Kidney epithelial cell (primary cell): ENCODE measurements at regions not wholly inside any gene's neighbourhood (a gene's known extent, or its start where the extent isn't known, plus 50 kb on each side); places are given as distances from the start of the nearest gene placed in this dataset.

Experiments
- DNase-seq: peaks from one replicate; pipeline ENCODE4 v3.0.0-alpha.2; 2010; ENCODE audit warnings: low read depth
- H3K27me3 ChIP-seq: 2 replicates; pipeline ENCODE4 v1.6.0; 2011; ENCODE audit warnings: low read length; ENCODE audit not compliant: control insufficient read depth, insufficient read depth
- H3K36me3 ChIP-seq: 2 replicates; pipeline ENCODE4 v1.5.1; 2011; ENCODE audit warnings: low read length; ENCODE audit not compliant: control insufficient read depth, insufficient read depth
- H3K4me3 ChIP-seq: 2 replicates; pipeline ENCODE4 v1.5.1; 2011; ENCODE audit warnings: low read depth, mild to moderate bottlenecking, control low read depth, low read length
- TF ChIP-seq, protein P1 (sequence below): IDR thresholded peaks from 2 replicates; pipeline ENCODE4 v1.5.1; 2011; ENCODE audit warnings: mild to moderate bottlenecking, moderate library complexity, low read length, control low read depth, inconsistent platforms; ENCODE audit not compliant: insufficient read depth, poor library complexity, severe bottlenecking

GRCh38 chr4:24252121-24252520 is 332.2 kb downstream of the DHX15 start:
- TF ChIP-seq, protein P1, sequence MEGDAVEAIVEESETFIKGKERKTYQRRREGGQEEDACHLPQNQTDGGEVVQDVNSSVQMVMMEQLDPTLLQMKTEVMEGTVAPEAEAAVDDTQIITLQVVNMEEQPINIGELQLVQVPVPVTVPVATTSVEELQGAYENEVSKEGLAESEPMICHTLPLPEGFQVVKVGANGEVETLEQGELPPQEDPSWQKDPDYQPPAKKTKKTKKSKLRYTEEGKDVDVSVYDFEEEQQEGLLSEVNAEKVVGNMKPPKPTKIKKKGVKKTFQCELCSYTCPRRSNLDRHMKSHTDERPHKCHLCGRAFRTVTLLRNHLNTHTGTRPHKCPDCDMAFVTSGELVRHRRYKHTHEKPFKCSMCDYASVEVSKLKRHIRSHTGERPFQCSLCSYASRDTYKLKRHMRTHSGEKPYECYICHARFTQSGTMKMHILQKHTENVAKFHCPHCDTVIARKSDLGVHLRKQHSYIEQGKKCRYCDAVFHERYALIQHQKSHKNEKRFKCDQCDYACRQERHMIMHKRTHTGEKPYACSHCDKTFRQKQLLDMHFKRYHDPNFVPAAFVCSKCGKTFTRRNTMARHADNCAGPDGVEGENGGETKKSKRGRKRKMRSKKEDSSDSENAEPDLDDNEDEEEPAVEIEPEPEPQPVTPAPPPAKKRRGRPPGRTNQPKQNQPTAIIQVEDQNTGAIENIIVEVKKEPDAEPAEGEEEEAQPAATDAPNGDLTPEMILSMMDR: no peak
- H3K27me3 ChIP-seq: no peaks in the 10 kb centered on the region
- no peaks in the 10 kb centered on the region for H3K36me3 ChIP-seq
- no peak for DNase-seq
- H3K4me3 ChIP-seq: no peak overlapping the region

GRCh38 chr4:24251589-24251988 is 332.8 kb downstream of the DHX15 start:
- DNase-seq: no peak
- no peaks in the 10 kb centered on the region for H3K27me3 ChIP-seq
- H3K4me3 ChIP-seq: no peak overlapping the region

GRCh38 chr4:24249972-24250371 is 334.4 kb downstream of the DHX15 start:
- no peak for DNase-seq
- Histone ChIP-seq H3K36me3 (no peaks in the 10 kb centered on the region), H3K27me3 (no peaks in the 10 kb centered on the region), H3K4me3 (no peak overlapping the region)
- TF ChIP-seq, protein P1: no peak

More at GRCh38 chr4:24251589-24251988, 332.8 kb downstream of the DHX15 start:
- TF ChIP-seq, protein P1: no peak
- H3K36me3 ChIP-seq: no peaks in the 10 kb centered on the region

DNA sequence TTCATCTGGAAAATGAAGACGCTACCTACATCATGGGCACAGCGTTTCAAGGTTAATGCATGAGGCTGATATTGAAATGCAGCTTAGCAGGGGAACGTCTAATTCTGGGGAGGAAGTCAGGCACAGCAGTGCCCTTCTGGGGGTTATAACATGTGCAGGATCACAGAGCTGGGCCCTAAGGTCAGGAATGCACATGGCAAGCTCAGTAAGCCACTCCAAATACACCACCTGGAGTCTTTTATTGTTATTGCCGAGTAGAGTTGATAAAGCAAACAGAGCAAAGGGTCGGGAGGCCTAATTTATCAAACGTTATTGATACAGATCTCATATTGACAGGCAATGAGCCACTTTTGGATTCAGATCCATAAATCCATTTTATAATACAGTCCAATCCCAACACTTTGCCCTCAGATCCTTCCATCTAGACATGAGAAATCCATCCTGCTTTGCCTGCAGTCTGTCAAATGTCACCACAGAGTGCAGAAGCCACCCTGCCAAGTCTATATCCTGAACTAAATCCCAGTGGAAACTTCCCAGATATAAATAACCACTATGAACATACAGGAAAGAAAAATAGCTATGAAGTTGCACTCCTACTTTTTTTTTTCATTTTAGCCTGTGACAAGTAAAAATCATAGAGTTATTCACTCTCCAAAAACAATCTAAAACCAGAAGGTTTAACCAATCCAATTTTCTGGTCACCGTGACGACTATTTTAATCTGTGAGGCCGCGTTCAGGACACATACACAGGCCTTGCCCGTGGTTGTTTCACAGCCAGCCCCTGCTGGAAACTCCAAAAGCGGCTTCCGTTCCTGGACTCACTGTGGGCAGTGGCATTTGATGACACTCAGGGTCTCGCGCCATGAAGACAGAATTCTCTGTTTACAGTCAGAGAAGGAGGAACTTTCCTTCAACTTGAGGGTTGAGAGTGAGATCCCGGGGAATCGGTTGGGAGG is 335.4 kb downstream of the DHX15 start:
- DNase-seq: no peak
- H3K4me3 ChIP-seq: no peak overlapping the region
- TF ChIP-seq, protein P1: no peak
- no peaks in the 10 kb centered on the region for H3K27me3 ChIP-seq
- H3K36me3 ChIP-seq: no peaks in the 10 kb centered on the region

- TF ChIP-seq, protein P1: no peak
- Histone ChIP-seq H3K4me3 (no peak overlapping the region), H3K36me3 (no peaks in the 10 kb centered on the region)
Observed at GRCh38 chr4:24245491-24245820, 338.9 kb downstream of the DHX15 start.

More at GRCh38 chr4:24245491-24245820, 338.9 kb downstream of the DHX15 start:
- no peak for DNase-seq
- no peaks in the 10 kb centered on the region for H3K27me3 ChIP-seq
